GM12878 (cell line): ENCODE measurements at regions not wholly inside any gene's neighbourhood (a gene's known extent, or its start where the extent isn't known, plus 50 kb on each side); places are given as distances from the start of the nearest gene placed in this dataset.

ENCODE experiments used
- ATAC-seq: fragments of 200-7000 bp; cut with Tn5 transposase; 3 replicates; pipeline ENCODE4 v1.9.1; 2020; ENCODE audit warnings: mild to moderate bottlenecking, moderate library complexity
- BruUV-seq: library from RNA; stranded (reverse); fragments of 400-500 nt; replicated peaks from 2 replicates; lab custom pipeline; 2021; lab: Mats Ljungman, UMichigan
- CTCF ChIA-PET: fragments of 300-600 bp; sonication (Branson Sonifier 250); formaldehyde crosslinking; extraction: SDS; loops from one replicate; lab custom pipeline; 2021; ENCODE audit warnings: inconsistent platforms; lab: Yijun Ruan, JAX
- POLR2A ChIA-PET: fragments of 350-600 bp; formaldehyde crosslinking; extraction: SDS; loops from one replicate; lab custom pipeline; 2021; ENCODE audit warnings: inconsistent platforms; lab: Charles Lee
- RAD21 ChIA-PET: fragments of 300-600 bp; sonication (Branson Sonifier 250); formaldehyde crosslinking; loops from one replicate; lab custom pipeline; 2023; ENCODE audit warnings: antibody characterized with exemption; ENCODE audit not compliant: unreplicated experiment; lab: Charles Lee
- SMC1A ChIA-PET: fragments of 300-600 bp; sonication (Branson Sonifier 250); formaldehyde crosslinking; loops from one replicate; lab custom pipeline; 2023; ENCODE audit not compliant: unreplicated experiment, uncharacterized antibody; lab: Charles Lee
- DNase-seq: peaks from one replicate; pipeline ENCODE4 v3.0.0-alpha.2; 2011; ENCODE audit warnings: low read depth, low spot score
- FAIRE-seq: peaks from 3 replicates; lab custom pipeline; 2011; peaks lifted over from hg19 to GRCh38; lab: Jason Lieb, UNC
- H2AFZ ChIP-seq: 2 replicates; pipeline ENCODE4 v1.6.0; 2011; ENCODE audit warnings: low read depth, low read length, control low read depth; ENCODE audit not compliant: control insufficient read depth
- H3K27ac ChIP-seq: 2 replicates; pipeline ENCODE4 v1.5.1; 2011; ENCODE audit warnings: control low read depth; ENCODE audit not compliant: control insufficient read depth, insufficient read depth
- H3K27me3 ChIP-seq, 2 experiments: replicated peaks in 1 of 2; 2 replicates each; pipeline versions ENCODE4 v1.6.0 to v1.6.1; 2011; ENCODE audit warnings: low read length in 1 of 2; ENCODE audit not compliant: control insufficient read depth in 2 of 2, insufficient read depth in 2 of 2
- H3K36me3 ChIP-seq, 2 experiments: 2 replicates each; pipeline ENCODE4 v1.5.1; 2011; ENCODE audit warnings: low read length in 1 of 2; ENCODE audit not compliant: control insufficient read depth in 2 of 2, insufficient read depth in 2 of 2
- H3K4me1 ChIP-seq: 2 replicates; pipeline ENCODE4 v1.6.1; 2011; ENCODE audit warnings: mild to moderate bottlenecking, low read length, moderate library complexity, mixed read lengths; ENCODE audit not compliant: control insufficient read depth, insufficient read depth
- H3K4me2 ChIP-seq: 2 replicates; pipeline ENCODE4 v1.6.0; 2011; ENCODE audit warnings: control low read depth; ENCODE audit not compliant: control insufficient read depth, insufficient read depth
- H3K4me3 ChIP-seq: fragments of 200-600 bp; sonication (generic); 2 replicates; pipeline ENCODE4 v1.5.1; 2016
- H3K79me2 ChIP-seq: 2 replicates; pipeline ENCODE4 v1.6.0; 2011; ENCODE audit warnings: low read length; ENCODE audit not compliant: control insufficient read depth, insufficient read depth
- H3K9ac ChIP-seq: 2 replicates; pipeline ENCODE4 v1.8.0; 2011; ENCODE audit warnings: low read length, control low read depth, mixed read lengths; ENCODE audit not compliant: control insufficient read depth, insufficient read depth
- H3K9me3 ChIP-seq: replicated peaks from 3 replicates; pipeline ENCODE4 v1.5.1; 2011; ENCODE audit warnings: mild to moderate bottlenecking, low read length; ENCODE audit not compliant: control insufficient read depth, insufficient read depth
- H4K20me1 ChIP-seq: 2 replicates; pipeline ENCODE4 v1.6.0; 2011; ENCODE audit not compliant: control insufficient read depth, insufficient read depth
- CEBPZ ChIP-seq: fragments of 150-350 bp; IDR thresholded peaks from 2 replicates; pipeline ENCODE4 v1.6.1; 2016; ENCODE audit warnings: low read depth, low read length
- IKZF1 ChIP-seq: fragments of 450-650 bp; conservative IDR thresholded peaks from 2 replicates; pipeline ENCODE4 v1.6.1; 2017; ENCODE audit warnings: antibody characterized with exemption, mild to moderate bottlenecking
- KAT2A ChIP-seq: conservative IDR thresholded peaks from 2 replicates; pipeline ENCODE4 v1.6.1; 2011; ENCODE audit warnings: low read depth, low read length; ENCODE audit not compliant: control insufficient read depth
- LARP7 ChIP-seq: fragments of 450-650 bp; IDR thresholded peaks from 2 replicates; pipeline ENCODE4 v1.6.1; 2017; ENCODE audit warnings: mild to moderate bottlenecking
- NKRF ChIP-seq: fragments of 450-650 bp; conservative IDR thresholded peaks from 2 replicates; pipeline ENCODE4 v1.6.1; 2017; ENCODE audit warnings: mild to moderate bottlenecking, moderate library complexity
- PML ChIP-seq: IDR thresholded peaks from 2 replicates; pipeline ENCODE4 v1.6.1; 2012; ENCODE audit warnings: low read length, inconsistent platforms
- POLR2AphosphoS5 ChIP-seq: IDR thresholded peaks from 2 replicates; pipeline ENCODE4 v1.6.1; 2011; ENCODE audit warnings: mild to moderate bottlenecking, low read length, inconsistent platforms
- RCOR1 ChIP-seq: conservative IDR thresholded peaks from 2 replicates; pipeline ENCODE4 v1.6.1; 2012; ENCODE audit warnings: low read depth, low read length, improper control_type of control experiment
- RELA ChIP-seq: fragments of 450-650 bp; IDR thresholded peaks from 2 replicates; pipeline ENCODE4 v1.8.0; 2014; ENCODE audit warnings: borderline replicate concordance; ENCODE audit not compliant: partially characterized antibody
- RFX5 ChIP-seq: IDR thresholded peaks from 2 replicates; pipeline ENCODE4 v1.6.1; 2011; ENCODE audit warnings: low read depth, low read length, improper control_type of control experiment
- WGBS: methylation state at CpG from one replicate; pipeline ENCODE4 v1.1.6; 2016; ENCODE audit warnings: low lambda C conversion rate; ENCODE audit not compliant: insufficient replicate concordance, insufficient coverage; ENCODE audit errors: missing lambda C conversion rate; 5-methylcytosine and 5-hydroxymethylcytosine counted together
- in situ Hi-C: fragments of 300-500 bp; cut with MboI; formaldehyde crosslinking; loops from 9 replicates; pipeline ENCODE4 v1.14.3; 2018; ENCODE audit warnings: mixed read lengths
- intact Hi-C: fragments of 100-400 bp; cut with micrococcal nuclease; formaldehyde crosslinking; loops from one replicate; pipeline ENCODE4 v1.14.2; 2022; ENCODE audit not compliant: unreplicated experiment

- Histone ChIP-seq H4K20me1 (no peaks in the 10 kb centered on the region), H3K79me2 (no peaks in the 10 kb centered on the region), H3K36me3 (no peaks in the 10 kb centered on the region), H3K9ac (no peak overlapping the region), H3K4me2 (no peak overlapping the region), H3K4me1 (no peaks in the 10 kb centered on the region), H3K27ac (no peak overlapping the region), H3K27me3 (no peaks in the 10 kb centered on the region), H3K4me3 (no peak overlapping the region), H3K9me3 (no peaks in the 10 kb centered on the region), H2AFZ (no peak overlapping the region)
- SMC1A ChIA-PET = interaction anchor here (0.7 to 0.8 kb wide), 2 partner anchors 8 to 11 kb away, joined by 3 read pairs; no protein-coding TSS in a partner anchor
- BruUV-seq = no TSS peak
- RAD21 ChIA-PET = no interaction called here
- ATAC-seq (no peak), FAIRE-seq (no peak), DNase-seq (no peak)
- TF ChIP-seq RCOR1 (no peak), KAT2A (no peak), POLR2AphosphoS5 (no peak)
- POLR2A ChIA-PET = no interaction called here
- WGBS = 9% methylated on average over 4 of the region's 4 CpGs
- intact Hi-C loops (no loop called here), in situ Hi-C loops (no loop called here)
- CTCF ChIA-PET = no interaction called here
Observed at GRCh38 chr18:71998547-71999097, 545.5 kb downstream of the CBLN2 start.

- POLR2A ChIA-PET = no interaction called here
- H3K4me2 ChIP-seq = no peak overlapping the region
- no peaks in the 10 kb centered on the region for H3K79me2 ChIP-seq
- no peak for FAIRE-seq
- no TSS peak for BruUV-seq
- H3K4me1 ChIP-seq = no peaks in the 10 kb centered on the region
- H3K36me3 ChIP-seq = no peaks in the 10 kb centered on the region
- H3K9ac ChIP-seq = no peak overlapping the region
- no peak overlapping the region for H2AFZ ChIP-seq
- SMC1A ChIA-PET = interaction anchor here (1.1 to 1.7 kb wide), 3 partner anchors 8 to 14 kb away, joined by 3 to 5 read pairs (median 3); no protein-coding TSS in a partner anchor
- CTCF ChIA-PET = interaction anchor here (0.8 kb wide), 1 partner anchor 11 kb away, joined by 4 read pairs; no protein-coding TSS in a partner anchor
- 81% methylated on average over 1 of the region's 1 CpG for WGBS
- no peak for DNase-seq
- intact Hi-C loops = no loop called here
- no peak for ATAC-seq
- no peak overlapping the region for H3K27ac ChIP-seq
- no peak overlapping the region for H3K4me3 ChIP-seq
- H3K9me3 ChIP-seq = no peaks in the 10 kb centered on the region
- in situ Hi-C loops = no loop called here
- RAD21 ChIA-PET = no interaction called here
- H4K20me1 ChIP-seq = no peaks in the 10 kb centered on the region
- H3K27me3 ChIP-seq = no peaks in the 10 kb centered on the region
- TF ChIP-seq PML (no peak), RELA (no peak), IKZF1 (no peak), NKRF (no peak), CEBPZ (no peak), RFX5 (no peak), LARP7 (no peak)
Observed at GRCh38 chr18:71995904-71996465, 548.2 kb downstream of the CBLN2 start.
